GM23338 (cell line): ENCODE measurements at regions not wholly inside any gene's neighbourhood (a gene's known extent, or its start where the extent isn't known, plus 50 kb on each side); places are given as distances from the start of the nearest gene placed in this dataset.

Experiments
- ATAC-seq: fragments of 200-7000 bp; cut with Tn5 transposase; 3 replicates; pipeline ENCODE4 v1.9.1; 2020
- DNase-seq: peaks from one replicate; pipeline ENCODE4 v3.0.0-alpha.2; 2015; ENCODE audit warnings: low spot score
- H2AFZ ChIP-seq: fragments of 200-600 bp; sonication (generic); 2 replicates; pipeline ENCODE4 v1.8.0; 2016; ENCODE audit warnings: antibody characterized with exemption, mild to moderate bottlenecking, moderate library complexity
- H3F3A ChIP-seq: fragments of 200-600 bp; sonication (generic); replicated peaks from 2 replicates; pipeline ENCODE4 v1.8.0; 2017; ENCODE audit warnings: antibody characterized with exemption, mixed run types, low read depth
- H3K27ac ChIP-seq: fragments of 200-600 bp; sonication (generic); 2 replicates; pipeline ENCODE4 v1.6.1; 2016; ENCODE audit warnings: low read depth
- H3K27me3 ChIP-seq: fragments of 200-600 bp; sonication (generic); 2 replicates; pipeline ENCODE4 v1.8.0; 2016; ENCODE audit warnings: mild to moderate bottlenecking, mixed run types, moderate library complexity; ENCODE audit not compliant: insufficient read depth
- H3K36me3 ChIP-seq: fragments of 200-600 bp; sonication (generic); 2 replicates; pipeline ENCODE4 v1.8.0; 2016; ENCODE audit warnings: mild to moderate bottlenecking; ENCODE audit not compliant: insufficient read depth
- H3K4me1 ChIP-seq: fragments of 200-600 bp; sonication (generic); 2 replicates; pipeline ENCODE4 v1.8.0; 2016; ENCODE audit warnings: mild to moderate bottlenecking, moderate library complexity; ENCODE audit not compliant: insufficient read depth
- H3K4me2 ChIP-seq: fragments of 200-600 bp; sonication (generic); 2 replicates; pipeline ENCODE4 v1.7.1; 2017; ENCODE audit warnings: mixed run types
- H3K4me3 ChIP-seq: fragments of 200-600 bp; sonication (generic); 2 replicates; pipeline ENCODE4 v1.6.1; 2016; ENCODE audit warnings: mixed run types
- H3K79me2 ChIP-seq: fragments of 200-600 bp; sonication (generic); replicated peaks from 2 replicates; pipeline ENCODE4 v1.8.0; 2017; ENCODE audit warnings: mild to moderate bottlenecking; ENCODE audit not compliant: insufficient read depth
- H3K9me2 ChIP-seq: fragments of 200-600 bp; sonication (generic); 2 replicates; pipeline ENCODE4 v1.8.0; 2017; ENCODE audit not compliant: insufficient read depth
- H4K20me1 ChIP-seq: fragments of 200-600 bp; sonication (generic); replicated peaks from 2 replicates; pipeline ENCODE4 v1.8.0; 2017; ENCODE audit warnings: mild to moderate bottlenecking; ENCODE audit not compliant: insufficient read depth
- H3K27ac Mint-ChIP-seq: 2 replicates; pipeline ENCODE4 v1.8.0; 2020; ENCODE audit warnings: inconsistent platforms, mild to moderate bottlenecking, moderate library complexity, mixed read lengths
- H3K27me3 Mint-ChIP-seq: 3 replicates; pipeline ENCODE4 v1.8.0; 2022; ENCODE audit warnings: low read depth, mild to moderate bottlenecking, moderate library complexity, mixed read lengths, inconsistent platforms; ENCODE audit not compliant: insufficient read depth, poor library complexity
- H3K36me3 Mint-ChIP-seq: 3 replicates; pipeline ENCODE4 v1.8.0; 2021; ENCODE audit warnings: low read depth, mild to moderate bottlenecking, inconsistent platforms, moderate library complexity, mixed read lengths
- H3K4me1 Mint-ChIP-seq: 3 replicates; pipeline ENCODE4 v1.8.0; 2020; ENCODE audit warnings: mild to moderate bottlenecking, inconsistent platforms, mixed read lengths
- H3K4me3 Mint-ChIP-seq: 3 replicates; pipeline ENCODE4 v1.8.0; 2021; ENCODE audit warnings: moderate library complexity, mild to moderate bottlenecking, inconsistent platforms, mixed read lengths
- H3K9me3 Mint-ChIP-seq: 3 replicates; pipeline ENCODE4 v1.8.0; 2020; ENCODE audit warnings: moderate library complexity, mild to moderate bottlenecking, inconsistent platforms, mixed read lengths
- CREB1 ChIP-seq: fragments of 250-450 bp; sonication (Bioruptor Pico); IDR thresholded peaks from 2 replicates; pipeline ENCODE4 v1.5.0; 2020; ENCODE audit warnings: low read depth, mild to moderate bottlenecking, moderate library complexity
- ETS1 ChIP-seq: IDR thresholded peaks from 2 replicates; pipeline ENCODE4 v1.6.1; 2016; ENCODE audit warnings: antibody characterized with exemption
- EZH2 ChIP-seq: fragments of 200-600 bp; sonication (generic); IDR thresholded peaks from one replicate; pipeline ENCODE4 v1.8.0; 2017; ENCODE audit warnings: antibody characterized with exemption, mild to moderate bottlenecking, low read depth; ENCODE audit not compliant: unreplicated experiment
- EZH2phosphoT487 ChIP-seq: fragments of 200-600 bp; sonication (generic); IDR thresholded peaks from one replicate; pipeline ENCODE4 v1.8.1; 2018; ENCODE audit warnings: antibody characterized with exemption; ENCODE audit not compliant: unreplicated experiment
- JUNB ChIP-seq: IDR thresholded peaks from one replicate; pipeline ENCODE4 v1.6.1; 2016; ENCODE audit warnings: antibody characterized with exemption; ENCODE audit not compliant: unreplicated experiment
- NANOG ChIP-seq: IDR thresholded peaks from 2 replicates; pipeline ENCODE4 v1.6.1; 2016; ENCODE audit warnings: antibody characterized with exemption, borderline replicate concordance
- POLR2AphosphoS5 ChIP-seq: IDR thresholded peaks from 2 replicates; pipeline ENCODE4 v1.6.1; 2016; ENCODE audit warnings: antibody characterized with exemption, low read depth
- REST ChIP-seq: IDR thresholded peaks from one replicate; pipeline ENCODE4 v1.6.1; 2018; ENCODE audit warnings: antibody characterized with exemption; ENCODE audit not compliant: unreplicated experiment
- STAT1 ChIP-seq: IDR thresholded peaks from one replicate; pipeline ENCODE4 v1.6.1; 2016; ENCODE audit warnings: antibody characterized with exemption; ENCODE audit not compliant: unreplicated experiment
- ZNF114 ChIP-seq: fragments of 250-450 bp; sonication (Bioruptor Pico); IDR thresholded peaks from 2 replicates; pipeline ENCODE4 v1.5.0; 2020; ENCODE audit warnings: mild to moderate bottlenecking, moderate library complexity
- ZNF331 ChIP-seq: fragments of 250-450 bp; sonication (Bioruptor Pico); IDR thresholded peaks from 2 replicates; pipeline ENCODE4 v1.5.0; 2020; ENCODE audit warnings: low read depth, mild to moderate bottlenecking, moderate library complexity
- TF ChIP-seq, protein P1 (sequence below), 2 experiments: fragments of 200-600 bp in 1 of 2; sonication (generic) in 1 of 2; conservative IDR thresholded peaks; 2 replicates each; pipeline versions ENCODE4 v1.5.1 to v1.6.1; 2016 to 2017; ENCODE audit warnings: antibody characterized with exemption in 2 of 2, low read depth in 2 of 2, mild to moderate bottlenecking in 2 of 2, moderate library complexity in 1 of 2
- TF ChIP-seq, protein P2 (sequence below): fragments of 250-450 bp; sonication (Bioruptor Pico); IDR thresholded peaks from 2 replicates; pipeline ENCODE4 v1.5.0; 2020; ENCODE audit warnings: mild to moderate bottlenecking, moderate library complexity

- no peak overlapping the region for H3K4me2 ChIP-seq
- no peak overlapping the region for H3K4me3 ChIP-seq
- ATAC-seq (no peak), DNase-seq (no peak)
- Mint-ChIP-seq H3K4me1 (peaks cover 14% of the 10 kb centered on the region), H3K4me3 (no peak overlapping the region), H3K9me3 (no peaks in the 10 kb centered on the region; the same call in 2 of the 3 replicates), H3K27me3 (peaks cover 26% of the 10 kb centered on the region), H3K36me3 (peaks cover 3% of the 10 kb centered on the region; the same call in 2 of the 3 replicates), H3K27ac (no peak overlapping the region)
- H3K27ac ChIP-seq = no peak overlapping the region
- no peak overlapping the region for H2AFZ ChIP-seq
- no peak for TF ChIP-seq ETS1
- TF ChIP-seq, protein P1, sequence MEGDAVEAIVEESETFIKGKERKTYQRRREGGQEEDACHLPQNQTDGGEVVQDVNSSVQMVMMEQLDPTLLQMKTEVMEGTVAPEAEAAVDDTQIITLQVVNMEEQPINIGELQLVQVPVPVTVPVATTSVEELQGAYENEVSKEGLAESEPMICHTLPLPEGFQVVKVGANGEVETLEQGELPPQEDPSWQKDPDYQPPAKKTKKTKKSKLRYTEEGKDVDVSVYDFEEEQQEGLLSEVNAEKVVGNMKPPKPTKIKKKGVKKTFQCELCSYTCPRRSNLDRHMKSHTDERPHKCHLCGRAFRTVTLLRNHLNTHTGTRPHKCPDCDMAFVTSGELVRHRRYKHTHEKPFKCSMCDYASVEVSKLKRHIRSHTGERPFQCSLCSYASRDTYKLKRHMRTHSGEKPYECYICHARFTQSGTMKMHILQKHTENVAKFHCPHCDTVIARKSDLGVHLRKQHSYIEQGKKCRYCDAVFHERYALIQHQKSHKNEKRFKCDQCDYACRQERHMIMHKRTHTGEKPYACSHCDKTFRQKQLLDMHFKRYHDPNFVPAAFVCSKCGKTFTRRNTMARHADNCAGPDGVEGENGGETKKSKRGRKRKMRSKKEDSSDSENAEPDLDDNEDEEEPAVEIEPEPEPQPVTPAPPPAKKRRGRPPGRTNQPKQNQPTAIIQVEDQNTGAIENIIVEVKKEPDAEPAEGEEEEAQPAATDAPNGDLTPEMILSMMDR (conservative IDR thresholded peaks at IDR 0.05; ENCODE audit: low read depth in 2 of 2) = no peak
- TF ChIP-seq ZNF331 (CRISPR knock-in tag) = no peak
- TF ChIP-seq EZH2phosphoT487 = no peak
- TF ChIP-seq, protein P2, sequence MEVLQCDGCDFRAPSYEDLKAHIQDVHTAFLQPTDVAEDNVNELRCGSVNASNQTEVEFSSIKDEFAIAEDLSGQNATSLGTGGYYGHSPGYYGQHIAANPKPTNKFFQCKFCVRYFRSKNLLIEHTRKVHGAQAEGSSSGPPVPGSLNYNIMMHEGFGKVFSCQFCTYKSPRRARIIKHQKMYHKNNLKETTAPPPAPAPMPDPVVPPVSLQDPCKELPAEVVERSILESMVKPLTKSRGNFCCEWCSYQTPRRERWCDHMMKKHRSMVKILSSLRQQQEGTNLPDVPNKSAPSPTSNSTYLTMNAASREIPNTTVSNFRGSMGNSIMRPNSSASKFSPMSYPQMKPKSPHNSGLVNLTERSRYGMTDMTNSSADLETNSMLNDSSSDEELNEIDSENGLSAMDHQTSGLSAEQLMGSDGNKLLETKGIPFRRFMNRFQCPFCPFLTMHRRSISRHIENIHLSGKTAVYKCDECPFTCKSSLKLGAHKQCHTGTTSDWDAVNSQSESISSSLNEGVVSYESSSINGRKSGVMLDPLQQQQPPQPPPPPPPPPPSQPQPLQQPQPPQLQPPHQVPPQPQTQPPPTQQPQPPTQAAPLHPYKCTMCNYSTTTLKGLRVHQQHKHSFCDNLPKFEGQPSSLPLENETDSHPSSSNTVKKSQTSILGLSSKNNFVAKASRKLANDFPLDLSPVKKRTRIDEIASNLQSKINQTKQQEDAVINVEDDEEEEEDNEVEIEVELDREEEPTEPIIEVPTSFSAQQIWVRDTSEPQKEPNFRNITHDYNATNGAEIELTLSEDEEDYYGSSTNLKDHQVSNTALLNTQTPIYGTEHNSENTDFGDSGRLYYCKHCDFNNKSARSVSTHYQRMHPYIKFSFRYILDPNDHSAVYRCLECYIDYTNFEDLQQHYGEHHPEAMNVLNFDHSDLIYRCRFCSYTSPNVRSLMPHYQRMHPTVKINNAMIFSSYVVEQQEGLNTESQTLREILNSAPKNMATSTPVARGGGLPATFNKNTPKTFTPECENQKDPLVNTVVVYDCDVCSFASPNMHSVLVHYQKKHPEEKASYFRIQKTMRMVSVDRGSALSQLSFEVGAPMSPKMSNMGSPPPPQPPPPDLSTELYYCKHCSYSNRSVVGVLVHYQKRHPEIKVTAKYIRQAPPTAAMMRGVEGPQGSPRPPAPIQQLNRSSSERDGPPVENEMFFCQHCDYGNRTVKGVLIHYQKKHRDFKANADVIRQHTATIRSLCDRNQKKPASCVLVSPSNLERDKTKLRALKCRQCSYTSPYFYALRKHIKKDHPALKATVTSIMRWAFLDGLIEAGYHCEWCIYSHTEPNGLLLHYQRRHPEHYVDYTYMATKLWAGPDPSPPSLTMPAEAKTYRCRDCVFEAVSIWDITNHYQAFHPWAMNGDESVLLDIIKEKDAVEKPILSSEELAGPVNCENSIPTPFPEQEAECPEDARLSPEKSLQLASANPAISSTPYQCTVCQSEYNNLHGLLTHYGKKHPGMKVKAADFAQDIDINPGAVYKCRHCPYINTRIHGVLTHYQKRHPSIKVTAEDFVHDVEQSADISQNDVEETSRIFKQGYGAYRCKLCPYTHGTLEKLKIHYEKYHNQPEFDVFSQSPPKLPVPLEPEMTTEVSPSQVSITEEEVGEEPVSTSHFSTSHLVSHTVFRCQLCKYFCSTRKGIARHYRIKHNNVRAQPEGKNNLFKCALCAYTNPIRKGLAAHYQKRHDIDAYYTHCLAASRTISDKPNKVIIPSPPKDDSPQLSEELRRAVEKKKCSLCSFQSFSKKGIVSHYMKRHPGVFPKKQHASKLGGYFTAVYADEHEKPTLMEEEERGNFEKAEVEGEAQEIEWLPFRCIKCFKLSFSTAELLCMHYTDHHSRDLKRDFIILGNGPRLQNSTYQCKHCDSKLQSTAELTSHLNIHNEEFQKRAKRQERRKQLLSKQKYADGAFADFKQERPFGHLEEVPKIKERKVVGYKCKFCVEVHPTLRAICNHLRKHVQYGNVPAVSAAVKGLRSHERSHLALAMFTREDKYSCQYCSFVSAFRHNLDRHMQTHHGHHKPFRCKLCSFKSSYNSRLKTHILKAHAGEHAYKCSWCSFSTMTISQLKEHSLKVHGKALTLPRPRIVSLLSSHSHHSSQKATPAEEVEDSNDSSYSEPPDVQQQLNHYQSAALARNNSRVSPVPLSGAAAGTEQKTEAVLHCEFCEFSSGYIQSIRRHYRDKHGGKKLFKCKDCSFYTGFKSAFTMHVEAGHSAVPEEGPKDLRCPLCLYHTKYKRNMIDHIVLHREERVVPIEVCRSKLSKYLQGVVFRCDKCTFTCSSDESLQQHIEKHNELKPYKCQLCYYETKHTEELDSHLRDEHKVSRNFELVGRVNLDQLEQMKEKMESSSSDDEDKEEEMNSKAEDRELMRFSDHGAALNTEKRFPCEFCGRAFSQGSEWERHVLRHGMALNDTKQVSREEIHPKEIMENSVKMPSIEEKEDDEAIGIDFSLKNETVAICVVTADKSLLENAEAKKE (CRISPR knock-in tag) = no peak
- TF ChIP-seq REST = no peak
- TF ChIP-seq JUNB = no peak
- TF ChIP-seq EZH2 = no peak
- no peak for TF ChIP-seq CREB1
- no peak for TF ChIP-seq NANOG
- TF ChIP-seq STAT1 = no peak
- TF ChIP-seq POLR2AphosphoS5 = no peak
- no peak for TF ChIP-seq ZNF114 (CRISPR knock-in tag)
- peaks cover 6% of the 10 kb centered on the region; the same call in 1 of the 2 replicates for H3K4me1 ChIP-seq
- no peaks in the 10 kb centered on the region for H3K79me2 ChIP-seq
- H3K9me2 ChIP-seq = no peaks in the 10 kb centered on the region
- no peaks in the 10 kb centered on the region for H3K27me3 ChIP-seq
- H4K20me1 ChIP-seq = no peaks in the 10 kb centered on the region
- H3F3A ChIP-seq = no peaks in the 10 kb centered on the region
- no peaks in the 10 kb centered on the region for H3K36me3 ChIP-seq
Observed at GRCh38 chr2:128372621-128373341, 54.1 kb upstream of the HS6ST1 start.
